ENCODE measurements at regions not wholly inside any gene's neighbourhood (a gene's known extent, or its start where the extent isn't known, plus 50 kb on each side); places are given as distances from the start of the nearest gene placed in this dataset.

DNA sequence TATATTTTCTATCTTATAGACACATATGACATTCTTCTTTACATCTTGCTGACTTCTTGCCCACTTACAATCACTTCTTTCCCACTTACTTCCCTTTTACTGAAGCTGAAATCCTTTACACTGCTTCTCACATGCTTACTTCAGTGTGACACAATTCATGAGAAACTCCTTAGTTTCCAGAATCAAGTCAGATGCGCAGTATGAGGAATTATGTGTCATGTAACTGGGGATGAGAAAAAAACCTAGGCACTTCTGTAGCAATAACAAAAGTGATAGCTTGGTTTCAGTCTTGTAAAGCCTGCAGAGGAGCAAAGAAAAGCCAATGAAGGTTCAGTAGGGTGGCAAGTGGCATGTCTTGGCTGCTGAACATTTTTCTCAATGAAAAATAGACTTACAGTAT, 566.2 kb upstream of the RGS18 start:
- TF ChIP-seq EZH2phosphoT487 (IDR thresholded peaks at IDR 0.05; ENCODE audit: borderline replicate concordance, low read length): no peak
- TF ChIP-seq, protein P1, sequence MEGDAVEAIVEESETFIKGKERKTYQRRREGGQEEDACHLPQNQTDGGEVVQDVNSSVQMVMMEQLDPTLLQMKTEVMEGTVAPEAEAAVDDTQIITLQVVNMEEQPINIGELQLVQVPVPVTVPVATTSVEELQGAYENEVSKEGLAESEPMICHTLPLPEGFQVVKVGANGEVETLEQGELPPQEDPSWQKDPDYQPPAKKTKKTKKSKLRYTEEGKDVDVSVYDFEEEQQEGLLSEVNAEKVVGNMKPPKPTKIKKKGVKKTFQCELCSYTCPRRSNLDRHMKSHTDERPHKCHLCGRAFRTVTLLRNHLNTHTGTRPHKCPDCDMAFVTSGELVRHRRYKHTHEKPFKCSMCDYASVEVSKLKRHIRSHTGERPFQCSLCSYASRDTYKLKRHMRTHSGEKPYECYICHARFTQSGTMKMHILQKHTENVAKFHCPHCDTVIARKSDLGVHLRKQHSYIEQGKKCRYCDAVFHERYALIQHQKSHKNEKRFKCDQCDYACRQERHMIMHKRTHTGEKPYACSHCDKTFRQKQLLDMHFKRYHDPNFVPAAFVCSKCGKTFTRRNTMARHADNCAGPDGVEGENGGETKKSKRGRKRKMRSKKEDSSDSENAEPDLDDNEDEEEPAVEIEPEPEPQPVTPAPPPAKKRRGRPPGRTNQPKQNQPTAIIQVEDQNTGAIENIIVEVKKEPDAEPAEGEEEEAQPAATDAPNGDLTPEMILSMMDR (IDR thresholded peaks at IDR 0.05; ENCODE audit: low read depth, low read length, poor library complexity, severe bottlenecking): no peak
